ENCODE measurements at regions not wholly inside any gene's neighbourhood (a gene's known extent, or its start where the extent isn't known, plus 50 kb on each side); places are given as distances from the start of the nearest gene placed in this dataset.

- peaks cover 34% of the 10 kb centered on the region for H3K4me1 ChIP-seq (ENCODE audit: insufficient read depth, low read length)
- no peak for DNase-seq (ENCODE audit: insufficient read length, low spot score, missing footprints)
- H3K9me3 ChIP-seq (ENCODE audit: low read depth, low read length): no peaks in the 10 kb centered on the region
- H2AFZ ChIP-seq (ENCODE audit: low read length): no peak overlapping the region
- TF ChIP-seq, protein P1, sequence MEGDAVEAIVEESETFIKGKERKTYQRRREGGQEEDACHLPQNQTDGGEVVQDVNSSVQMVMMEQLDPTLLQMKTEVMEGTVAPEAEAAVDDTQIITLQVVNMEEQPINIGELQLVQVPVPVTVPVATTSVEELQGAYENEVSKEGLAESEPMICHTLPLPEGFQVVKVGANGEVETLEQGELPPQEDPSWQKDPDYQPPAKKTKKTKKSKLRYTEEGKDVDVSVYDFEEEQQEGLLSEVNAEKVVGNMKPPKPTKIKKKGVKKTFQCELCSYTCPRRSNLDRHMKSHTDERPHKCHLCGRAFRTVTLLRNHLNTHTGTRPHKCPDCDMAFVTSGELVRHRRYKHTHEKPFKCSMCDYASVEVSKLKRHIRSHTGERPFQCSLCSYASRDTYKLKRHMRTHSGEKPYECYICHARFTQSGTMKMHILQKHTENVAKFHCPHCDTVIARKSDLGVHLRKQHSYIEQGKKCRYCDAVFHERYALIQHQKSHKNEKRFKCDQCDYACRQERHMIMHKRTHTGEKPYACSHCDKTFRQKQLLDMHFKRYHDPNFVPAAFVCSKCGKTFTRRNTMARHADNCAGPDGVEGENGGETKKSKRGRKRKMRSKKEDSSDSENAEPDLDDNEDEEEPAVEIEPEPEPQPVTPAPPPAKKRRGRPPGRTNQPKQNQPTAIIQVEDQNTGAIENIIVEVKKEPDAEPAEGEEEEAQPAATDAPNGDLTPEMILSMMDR (IDR thresholded peaks at IDR 0.05; ENCODE audit: extremely low read depth, low read depth, low read length): no peak
- no peak overlapping the region for H3K4me3 ChIP-seq (ENCODE audit: insufficient read depth, low read length)
- H3K79me2 ChIP-seq (ENCODE audit: insufficient read depth, low read length): no peaks in the 10 kb centered on the region
- no peak overlapping the region for H3K4me2 ChIP-seq (ENCODE audit: insufficient read depth, low read length)
- H4K20me1 ChIP-seq (ENCODE audit: insufficient read depth, low read length): no peaks in the 10 kb centered on the region
- H3K27me3 ChIP-seq (ENCODE audit: insufficient read depth, low read length): no peaks in the 10 kb centered on the region
- H3K27ac ChIP-seq (ENCODE audit: low read depth, low read length): no peak overlapping the region
- no peaks in the 10 kb centered on the region for H3K36me3 ChIP-seq (ENCODE audit: insufficient read depth, low read length)
Observed at GRCh38 chr13:33636243-33636642, 181.7 kb upstream of the RFC3 start.

DNA sequence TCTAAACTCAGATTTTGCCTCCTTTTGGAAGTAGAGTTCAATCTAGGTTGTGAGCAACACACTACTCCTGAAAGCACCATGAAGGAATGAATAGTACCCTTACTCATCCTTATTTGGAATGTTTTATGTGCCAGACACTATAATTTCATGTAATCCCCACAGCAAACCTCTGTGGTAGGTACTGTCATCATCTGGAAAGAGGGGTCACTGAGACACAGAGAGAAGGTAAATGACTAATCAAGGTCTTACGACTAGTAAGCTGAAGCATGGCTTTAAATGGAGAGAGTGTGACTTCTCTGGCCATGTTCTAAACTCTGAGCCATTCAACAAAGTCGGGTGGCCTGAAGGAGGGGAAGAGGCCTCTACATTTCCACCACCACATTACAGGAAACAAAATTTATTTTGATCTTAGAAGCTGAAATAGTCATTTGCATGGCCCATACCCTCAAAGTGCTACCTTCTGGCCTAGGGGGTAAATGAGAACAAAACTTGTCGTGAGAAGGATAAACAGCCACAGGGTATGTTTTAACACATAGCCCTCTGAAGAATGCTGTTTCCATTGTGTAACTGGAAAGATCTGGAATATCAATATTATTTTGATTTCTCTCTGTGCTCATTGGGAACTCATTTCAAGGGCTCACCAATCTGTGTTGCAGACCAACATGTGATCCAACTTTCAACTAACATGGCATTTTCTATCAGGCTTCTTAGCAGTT is 180.8 kb upstream of the RFC3 start:
- DNase-seq (ENCODE audit: insufficient read length, low spot score, missing footprints): no peak
- peaks cover 34% of the 10 kb centered on the region for H3K4me1 ChIP-seq (ENCODE audit: insufficient read depth, low read length)
- H3K36me3 ChIP-seq (ENCODE audit: insufficient read depth, low read length): no peaks in the 10 kb centered on the region
- no peak overlapping the region for H3K4me3 ChIP-seq (ENCODE audit: insufficient read depth, low read length)
- TF ChIP-seq, protein P1 (IDR thresholded peaks at IDR 0.05; ENCODE audit: extremely low read depth, low read depth, low read length): no peak
- no peak overlapping the region for H2AFZ ChIP-seq (ENCODE audit: low read length)
- no peak overlapping the region for H3K4me2 ChIP-seq (ENCODE audit: insufficient read depth, low read length)
- no peaks in the 10 kb centered on the region for H3K79me2 ChIP-seq (ENCODE audit: insufficient read depth, low read length)
- no peak overlapping the region for H3K27ac ChIP-seq (ENCODE audit: low read depth, low read length)
- H3K27me3 ChIP-seq (ENCODE audit: insufficient read depth, low read length): no peaks in the 10 kb centered on the region
- no peaks in the 10 kb centered on the region for H4K20me1 ChIP-seq (ENCODE audit: insufficient read depth, low read length)
- no peaks in the 10 kb centered on the region for H3K9me3 ChIP-seq (ENCODE audit: low read depth, low read length)

GRCh38 chr13:33637978-33638743 is 179.8 kb upstream of the RFC3 start:
- Histone ChIP-seq H3K4me2 (ENCODE audit: insufficient read depth, low read length) (no peak overlapping the region), H3K9me3 (ENCODE audit: low read depth, low read length) (no peaks in the 10 kb centered on the region), H4K20me1 (ENCODE audit: insufficient read depth, low read length) (no peaks in the 10 kb centered on the region), H3K4me1 (ENCODE audit: insufficient read depth, low read length) (peaks cover 39% of the 10 kb centered on the region), H3K27me3 (ENCODE audit: insufficient read depth, low read length) (no peaks in the 10 kb centered on the region), H2AFZ (ENCODE audit: low read length) (no peak overlapping the region), H3K79me2 (ENCODE audit: insufficient read depth, low read length) (no peaks in the 10 kb centered on the region), H3K27ac (ENCODE audit: low read depth, low read length) (no peak overlapping the region), H3K4me3 (ENCODE audit: insufficient read depth, low read length) (no peak overlapping the region), H3K36me3 (ENCODE audit: insufficient read depth, low read length) (no peaks in the 10 kb centered on the region)
- DNase-seq (ENCODE audit: insufficient read length, low spot score, missing footprints): peak; percentile 84
- TF ChIP-seq, protein P1 (IDR thresholded peaks at IDR 0.05; ENCODE audit: extremely low read depth, low read depth, low read length): no peak

- Histone ChIP-seq H4K20me1 (ENCODE audit: insufficient read depth, low read length) (no peaks in the 10 kb centered on the region), H3K9me3 (ENCODE audit: low read depth, low read length) (no peaks in the 10 kb centered on the region), H3K4me1 (ENCODE audit: insufficient read depth, low read length) (peaks cover 42% of the 10 kb centered on the region), H3K27me3 (ENCODE audit: insufficient read depth, low read length) (no peaks in the 10 kb centered on the region), H2AFZ (ENCODE audit: low read length) (no peak overlapping the region), H3K27ac (ENCODE audit: low read depth, low read length) (no peak overlapping the region), H3K4me3 (ENCODE audit: insufficient read depth, low read length) (no peak overlapping the region), H3K4me2 (ENCODE audit: insufficient read depth, low read length) (no peak overlapping the region), H3K79me2 (ENCODE audit: insufficient read depth, low read length) (no peaks in the 10 kb centered on the region), H3K36me3 (ENCODE audit: insufficient read depth, low read length) (no peaks in the 10 kb centered on the region)
- DNase-seq (ENCODE audit: insufficient read length, low spot score, missing footprints): no peak
- TF ChIP-seq, protein P1 (IDR thresholded peaks at IDR 0.05; ENCODE audit: extremely low read depth, low read depth, low read length): no peak
Observed at GRCh38 chr13:33639158-33639557, 178.8 kb upstream of the RFC3 start.

All from osteoblast (primary cell).